ENCODE measurements at regions not wholly inside any gene's neighbourhood (a gene's known extent, or its start where the extent isn't known, plus 50 kb on each side); places are given as distances from the start of the nearest gene placed in this dataset.
"Not testable (repeated sequence)": the region's sequence is repeated elsewhere in the genome, so short reads cannot be mapped to it uniquely, and the experiment has no call there.

DNA sequence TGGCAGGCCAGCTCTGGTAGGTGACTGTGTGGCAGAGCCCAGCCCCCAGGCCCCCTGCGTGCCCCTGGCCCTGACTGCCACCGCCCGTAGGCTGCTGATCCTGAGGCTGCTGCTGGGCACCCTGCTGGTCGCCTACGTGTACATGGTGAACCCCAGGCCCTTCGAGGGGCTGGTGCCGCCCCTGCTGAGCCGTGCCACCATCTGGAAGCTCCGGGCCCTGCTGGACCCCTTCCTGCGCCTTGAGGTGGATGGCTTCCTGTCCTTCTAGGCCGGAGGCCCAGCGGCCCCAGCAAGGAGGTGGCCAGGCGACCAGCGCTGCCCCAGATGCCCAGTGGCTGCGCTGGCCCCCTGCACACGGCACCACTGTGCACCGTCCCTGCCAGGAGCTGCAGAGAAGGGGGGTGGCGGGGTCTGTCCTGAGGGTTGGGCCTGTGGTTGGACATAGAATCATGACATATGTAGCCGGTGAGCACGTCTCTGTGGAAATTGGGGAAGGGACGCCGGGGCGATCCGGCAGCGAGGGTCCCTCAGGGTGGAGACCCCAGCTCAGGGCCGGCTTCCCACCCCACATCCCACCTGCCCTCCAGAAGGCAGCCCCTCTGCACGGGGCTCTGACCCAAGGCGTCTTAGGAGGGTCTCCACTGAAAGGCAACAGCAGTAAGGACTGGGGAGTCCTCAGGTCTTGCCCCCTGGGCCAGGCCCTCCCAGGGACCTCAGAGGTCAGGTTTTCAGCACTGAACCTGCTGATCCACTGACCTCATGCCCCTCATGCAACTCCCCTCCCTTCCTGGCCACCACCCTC is 185.4 kb downstream of the IGLL1 start:
- no peak for DNase-seq

DNA sequence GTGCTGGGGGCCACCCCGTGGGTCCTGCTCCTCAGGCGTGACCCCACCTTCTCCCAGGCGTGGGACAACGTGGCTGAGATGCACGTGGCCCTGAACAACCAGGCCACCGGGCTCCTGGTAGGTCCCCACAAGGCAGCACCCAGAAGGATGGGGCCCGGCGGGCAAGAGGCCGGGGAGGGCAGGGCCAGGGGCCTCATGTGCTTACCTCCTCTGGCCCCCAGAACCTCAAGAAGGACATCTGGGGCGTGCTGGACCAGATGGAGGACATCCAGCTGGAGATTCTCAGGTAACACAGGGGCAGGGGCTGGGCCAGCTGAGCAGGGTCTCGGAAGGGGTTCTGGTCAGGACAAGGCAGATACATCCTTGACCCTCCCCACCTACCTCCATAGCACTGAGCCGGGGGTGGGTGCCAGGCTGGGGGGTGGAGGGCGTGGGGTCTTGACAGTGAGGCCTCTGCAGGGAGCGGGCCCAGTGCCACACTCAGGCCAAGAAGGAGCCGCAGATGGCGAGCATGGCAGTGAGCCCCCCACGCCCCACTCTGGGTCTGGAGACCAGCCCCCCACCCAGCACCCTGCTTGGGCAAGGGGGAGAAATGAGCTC is 186.3 kb downstream of the IGLL1 start:
- no peak for DNase-seq

- DNase-seq, result not testable (repeated sequence)
These were observed 186.9 kb downstream of the IGLL1 start for GRCh38 chr22:23393199-23393598.

DNA sequence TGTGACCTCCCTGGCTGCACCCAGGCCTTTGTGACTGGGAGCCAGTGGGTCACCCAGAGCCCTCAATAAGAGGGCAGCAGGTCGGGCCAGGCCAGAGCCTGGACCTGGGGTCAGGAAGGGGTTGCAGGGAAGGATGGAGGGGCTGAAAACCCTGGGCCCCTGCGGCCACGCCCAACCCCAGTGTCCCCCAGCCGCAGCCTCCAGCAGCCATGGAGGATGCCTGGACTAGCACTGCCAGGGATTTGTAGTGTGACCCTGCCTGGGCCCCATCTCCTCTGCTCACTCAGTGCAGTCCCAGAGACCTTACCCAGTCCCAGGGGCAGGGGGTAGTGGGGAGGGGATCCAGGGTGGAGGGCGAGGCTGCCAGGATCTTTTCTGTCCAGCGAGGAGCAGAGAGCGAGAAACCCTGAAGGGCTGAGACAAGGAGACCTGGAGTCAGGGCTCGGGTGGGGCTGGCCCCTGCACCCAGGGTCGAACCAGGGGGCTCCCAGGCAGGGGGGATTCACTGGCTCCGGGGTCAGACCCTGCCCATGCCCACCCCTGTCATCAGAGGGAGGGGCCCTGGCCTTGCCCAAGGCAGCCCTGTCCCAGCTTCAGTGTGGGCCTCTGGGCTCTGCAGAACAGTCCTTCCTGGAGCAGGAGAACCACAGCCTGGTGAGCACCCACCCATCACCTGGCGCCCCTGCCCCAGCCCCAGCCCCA is 187.5 kb downstream of the IGLL1 start:
- no peak for DNase-seq

DNA sequence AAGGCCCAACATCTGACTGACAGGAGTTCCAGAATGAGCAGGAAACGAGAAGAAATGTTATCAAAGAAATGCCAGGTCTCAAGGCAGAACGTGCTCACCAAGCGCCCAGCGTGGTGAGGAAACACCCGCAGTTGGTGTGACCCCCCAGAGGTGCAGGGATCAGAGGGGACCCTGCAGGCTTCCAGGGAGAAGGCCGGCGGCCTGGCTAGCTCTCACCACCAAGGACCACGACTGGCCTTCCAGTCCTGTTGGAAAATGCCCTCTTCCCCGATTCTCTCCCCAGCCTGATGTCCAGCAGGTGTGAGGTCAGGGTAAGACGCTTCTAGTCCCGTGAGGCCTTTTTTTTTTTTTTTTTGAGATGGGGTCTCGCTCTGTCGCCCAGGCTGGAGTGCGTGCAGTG is 189.1 kb downstream of the IGLL1 start:
- DNase-seq, result no peak

- no peak for DNase-seq
These were observed 190.6 kb downstream of the IGLL1 start for GRCh38 chr22:23389271-23390071.

- DNase-seq, result no peak
These were observed 191.6 kb downstream of the IGLL1 start for GRCh38 chr22:23388517-23388890.

GRCh38 chr22:23387827-23388516 is 192.1 kb downstream of the IGLL1 start:
- no peak for DNase-seq

DNA sequence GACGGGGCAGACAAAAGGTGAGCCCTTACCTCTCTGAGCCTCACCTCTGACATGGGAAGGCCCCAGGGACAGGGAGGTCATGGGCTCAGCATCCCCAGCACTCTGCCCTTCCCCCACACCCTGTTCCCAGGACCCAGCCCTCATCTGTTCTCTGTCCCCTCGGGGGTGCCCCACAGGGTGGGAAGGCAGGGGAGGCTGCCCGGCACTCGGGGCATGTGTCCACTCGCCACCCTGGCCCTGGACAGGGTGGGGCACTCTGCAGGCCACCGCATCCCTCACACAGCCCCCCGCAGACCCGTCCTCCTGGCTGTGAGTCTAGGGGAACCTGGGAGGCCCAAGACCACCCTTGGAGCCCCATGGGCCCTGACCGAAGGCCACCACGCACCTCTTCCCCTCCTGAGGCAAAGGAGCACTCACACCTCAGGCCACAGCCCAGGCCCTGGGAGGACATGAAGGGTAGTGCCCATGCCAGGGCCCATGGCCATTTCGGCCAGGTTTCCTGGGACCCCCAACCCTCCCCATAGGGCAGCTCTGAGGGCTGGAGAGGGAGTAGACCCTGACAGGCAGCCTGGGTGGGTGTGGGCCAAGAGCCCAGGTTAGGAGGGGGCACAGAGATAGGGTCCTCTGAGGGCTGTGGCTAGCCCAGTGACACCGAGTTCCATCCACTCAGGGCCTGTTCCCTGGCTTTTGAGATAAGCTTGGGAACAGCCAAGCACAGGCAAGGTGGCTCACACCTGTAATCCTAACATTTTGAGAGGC is 193.1 kb downstream of the IGLL1 start:
- no peak for DNase-seq

GRCh38 chr22:23385678-23386631 is 194.1 kb downstream of the IGLL1 start:
- DNase-seq, result peak; percentile 75

DNA sequence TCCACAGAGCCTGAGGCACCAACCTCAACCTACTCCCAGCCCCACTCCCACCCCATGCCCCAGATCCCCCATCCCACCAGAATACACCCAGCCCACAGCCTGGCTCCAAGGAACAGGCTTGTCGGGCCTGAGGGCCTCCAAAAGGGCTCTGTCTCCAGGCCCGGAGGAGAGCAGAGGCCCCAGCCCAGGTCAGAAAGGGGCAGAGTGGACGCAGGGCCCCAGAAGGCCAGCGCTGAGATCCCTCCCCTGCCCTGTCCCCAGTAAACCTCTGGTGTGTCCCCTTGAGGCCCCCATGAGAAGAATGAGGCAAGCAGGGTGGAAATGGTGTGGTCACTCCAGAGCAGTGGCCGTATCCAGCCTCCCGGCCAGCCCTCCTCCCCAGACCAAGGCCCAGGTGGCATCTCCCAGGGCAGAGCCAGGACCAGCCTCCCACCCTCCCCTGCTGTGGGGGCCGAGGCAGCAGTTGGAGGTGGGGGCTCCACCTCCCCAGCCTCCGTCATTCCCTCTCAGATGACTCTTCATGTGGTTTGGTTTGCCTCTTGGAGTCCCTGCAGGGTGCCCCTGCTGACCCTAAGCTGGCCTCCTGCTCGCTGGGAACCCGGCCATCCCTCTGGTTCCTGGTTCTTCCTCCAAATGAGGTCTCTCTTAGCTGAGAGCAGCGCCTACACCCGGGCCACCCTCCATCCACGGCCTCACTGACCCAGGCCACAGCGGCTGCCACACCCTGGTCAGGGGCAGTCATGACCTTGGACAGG is 195.0 kb downstream of the IGLL1 start:
- DNase-seq, result no peak

- no peak for DNase-seq
These were observed 195.7 kb downstream of the IGLL1 start for GRCh38 chr22:23384431-23384830.

- DNase-seq, result no peak
These were observed 196.4 kb downstream of the IGLL1 start for GRCh38 chr22:23383491-23384361.

GRCh38 chr22:23382428-23383218 is 197.5 kb downstream of the IGLL1 start:
- DNase-seq, result no peak

GRCh38 chr22:23381661-23382427 is 198.2 kb downstream of the IGLL1 start:
- DNase-seq, result no peak

GRCh38 chr22:23380911-23381310 is 199.2 kb downstream of the IGLL1 start:
- no peak for DNase-seq

- DNase-seq, result no peak
These were observed 199.9 kb downstream of the IGLL1 start for GRCh38 chr22:23380230-23380573.
